Activated T-cell treated with anti-CD3 and anti-CD28 coated beads, Interleukin-2, amount 50 U/mL, for 48 hours (primary cell): ENCODE measurements at regions not wholly inside any gene's neighbourhood (a gene's known extent, or its start where the extent isn't known, plus 50 kb on each side); places are given as distances from the start of the nearest gene placed in this dataset.

ENCODE experiments used
- DNase-seq, 2 experiments: peaks; one replicate each; pipeline ENCODE4 v3.0.0-alpha.2; 2020

DNA sequence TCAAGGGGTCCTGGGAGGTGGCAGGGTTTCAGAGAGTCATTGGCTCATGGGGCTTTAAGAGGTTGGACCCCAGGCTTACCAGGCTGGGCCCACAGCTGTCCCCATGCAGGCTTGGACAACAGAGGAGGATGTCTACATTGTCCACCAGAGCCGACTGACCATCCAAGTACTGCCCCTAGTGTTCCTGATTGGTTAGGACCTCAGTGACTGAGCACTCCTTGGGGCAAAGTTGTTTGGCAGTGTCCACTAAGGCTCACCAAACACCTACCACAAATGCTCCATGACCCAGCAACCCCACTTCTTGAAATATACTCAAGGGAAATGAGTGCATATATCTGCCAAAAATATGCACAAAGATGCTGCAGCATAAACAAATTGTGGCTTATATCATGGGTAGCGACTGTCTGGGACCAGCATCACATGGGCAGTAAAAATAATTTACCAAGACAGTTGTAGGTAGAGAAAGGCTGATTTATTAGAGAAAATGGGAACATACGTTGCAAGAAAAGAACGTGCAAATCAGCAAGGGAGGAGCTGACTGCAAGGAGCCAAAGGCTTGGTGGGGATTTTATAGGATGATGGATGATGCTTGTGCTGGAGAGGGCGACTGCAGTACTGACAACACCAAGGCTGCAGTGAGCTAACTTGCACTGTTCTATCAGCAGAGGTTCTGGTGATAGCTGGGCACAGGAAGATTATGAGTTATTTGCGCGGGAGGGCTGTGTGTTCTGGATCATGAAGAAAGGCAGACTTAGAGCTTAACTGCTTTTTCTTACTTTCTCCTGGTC is 265.2 kb downstream of the GADD45G start:
- DNase-seq = no peak

DNA sequence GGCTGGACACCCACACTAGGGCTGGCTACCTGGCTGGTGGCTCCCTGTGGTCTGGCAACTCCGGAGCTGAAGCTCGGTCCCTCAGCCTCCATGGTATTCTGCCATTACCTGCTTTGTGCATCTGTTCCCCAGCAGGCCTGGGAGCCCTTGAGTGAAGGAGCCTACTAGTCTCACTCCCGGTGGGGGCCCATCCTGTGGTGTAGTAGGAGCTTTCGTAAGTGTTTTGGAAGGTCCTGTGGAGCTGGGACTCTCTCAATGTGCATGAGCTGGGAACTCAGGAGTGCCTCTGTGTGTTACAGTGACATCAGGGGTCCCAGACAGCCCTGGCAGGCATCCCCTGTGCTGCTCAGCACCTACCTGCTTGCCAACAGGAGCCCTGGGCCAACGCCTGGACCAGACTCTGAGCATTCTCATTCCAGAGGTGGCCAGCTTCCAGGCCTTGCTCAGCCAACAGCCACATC is 267.1 kb downstream of the GADD45G start:
- DNase-seq = peak in 1 of 2 experiments; percentile 11

DNA sequence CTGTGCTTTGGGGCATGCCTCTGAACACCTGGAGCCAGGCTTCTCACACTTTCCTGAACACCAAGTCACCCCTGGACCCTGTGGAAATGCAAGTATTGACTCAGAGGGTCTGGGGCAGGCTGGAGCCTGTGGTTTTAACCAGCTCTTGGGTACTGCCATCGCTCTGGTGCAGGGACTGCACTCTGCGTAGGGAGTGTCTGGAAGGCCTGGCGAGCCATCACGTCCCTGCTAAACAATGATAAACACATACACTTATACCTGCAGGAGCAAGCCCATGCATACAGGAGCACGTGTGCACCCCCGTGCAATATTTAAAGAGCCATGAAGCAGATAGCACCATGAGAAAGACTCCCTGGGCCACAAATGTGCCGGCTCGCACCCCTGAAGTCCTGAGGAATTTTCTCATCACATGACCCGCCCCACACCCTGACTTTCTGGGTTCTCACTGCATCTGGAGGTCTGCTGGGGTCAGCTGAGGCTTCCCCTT is 267.7 kb downstream of the GADD45G start:
- DNase-seq = peak in 1 of 2 experiments; percentile 7

DNA sequence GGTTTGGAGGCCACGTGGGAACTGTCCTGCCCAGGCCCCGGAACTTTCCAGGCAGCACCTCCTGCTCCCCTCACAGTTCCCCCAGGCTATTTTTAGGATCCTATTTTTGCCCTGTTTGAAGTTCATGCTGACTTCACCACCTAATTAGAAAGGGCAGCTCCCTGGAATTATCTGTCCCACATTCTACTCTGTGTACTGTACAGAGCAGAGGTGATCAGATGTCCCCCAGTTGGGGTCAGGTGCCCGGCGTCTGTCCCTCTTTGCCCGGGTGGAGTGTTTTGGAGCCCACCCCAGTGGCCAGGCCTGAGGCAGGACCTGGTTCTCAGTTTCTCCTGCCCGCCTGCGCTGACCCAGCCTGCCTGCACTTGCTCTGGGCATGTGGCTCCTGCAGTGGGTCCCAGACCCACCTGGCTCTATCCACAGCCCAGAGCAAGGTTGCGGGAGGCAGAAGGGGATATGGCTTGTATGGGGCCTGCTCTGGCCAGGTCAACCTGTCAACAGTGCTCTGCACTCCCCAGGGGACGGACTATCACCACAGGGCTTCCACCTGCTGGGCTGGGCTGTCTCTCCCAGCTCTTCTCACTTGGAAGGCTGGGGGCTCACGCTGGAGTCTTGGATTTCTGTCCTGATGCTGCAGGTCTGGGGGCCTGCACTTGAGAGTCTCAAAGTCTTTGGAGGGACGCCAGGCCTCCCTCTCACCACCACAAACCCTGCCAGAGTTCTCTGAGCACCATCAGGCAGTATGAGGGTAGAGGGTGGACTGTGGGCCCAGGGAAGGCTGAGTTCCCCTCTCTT is 268.3 kb downstream of the GADD45G start:
- DNase-seq = peak; percentile 5 to 12

DNA sequence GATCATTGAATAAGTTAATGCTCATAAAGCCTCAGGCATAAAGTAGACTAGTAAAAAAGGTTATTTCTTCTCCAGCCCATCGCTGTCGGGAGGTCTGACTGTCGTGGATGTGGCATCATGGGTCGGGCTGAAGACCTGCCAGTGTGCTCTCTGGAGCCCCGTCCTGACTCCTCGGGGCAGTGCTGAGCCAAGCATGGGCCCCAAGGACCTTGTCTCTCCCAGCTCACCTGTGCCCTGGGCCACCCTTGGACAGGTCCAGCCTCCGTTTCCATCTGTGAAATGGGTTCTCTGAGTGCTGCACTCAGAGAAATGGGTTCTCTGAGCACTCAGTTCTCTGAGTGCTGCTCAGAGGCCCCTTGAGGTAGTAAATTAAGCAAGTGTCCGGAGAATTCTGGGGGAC is 269.0 kb downstream of the GADD45G start:
- DNase-seq = peak; percentile 7 to 10

DNA sequence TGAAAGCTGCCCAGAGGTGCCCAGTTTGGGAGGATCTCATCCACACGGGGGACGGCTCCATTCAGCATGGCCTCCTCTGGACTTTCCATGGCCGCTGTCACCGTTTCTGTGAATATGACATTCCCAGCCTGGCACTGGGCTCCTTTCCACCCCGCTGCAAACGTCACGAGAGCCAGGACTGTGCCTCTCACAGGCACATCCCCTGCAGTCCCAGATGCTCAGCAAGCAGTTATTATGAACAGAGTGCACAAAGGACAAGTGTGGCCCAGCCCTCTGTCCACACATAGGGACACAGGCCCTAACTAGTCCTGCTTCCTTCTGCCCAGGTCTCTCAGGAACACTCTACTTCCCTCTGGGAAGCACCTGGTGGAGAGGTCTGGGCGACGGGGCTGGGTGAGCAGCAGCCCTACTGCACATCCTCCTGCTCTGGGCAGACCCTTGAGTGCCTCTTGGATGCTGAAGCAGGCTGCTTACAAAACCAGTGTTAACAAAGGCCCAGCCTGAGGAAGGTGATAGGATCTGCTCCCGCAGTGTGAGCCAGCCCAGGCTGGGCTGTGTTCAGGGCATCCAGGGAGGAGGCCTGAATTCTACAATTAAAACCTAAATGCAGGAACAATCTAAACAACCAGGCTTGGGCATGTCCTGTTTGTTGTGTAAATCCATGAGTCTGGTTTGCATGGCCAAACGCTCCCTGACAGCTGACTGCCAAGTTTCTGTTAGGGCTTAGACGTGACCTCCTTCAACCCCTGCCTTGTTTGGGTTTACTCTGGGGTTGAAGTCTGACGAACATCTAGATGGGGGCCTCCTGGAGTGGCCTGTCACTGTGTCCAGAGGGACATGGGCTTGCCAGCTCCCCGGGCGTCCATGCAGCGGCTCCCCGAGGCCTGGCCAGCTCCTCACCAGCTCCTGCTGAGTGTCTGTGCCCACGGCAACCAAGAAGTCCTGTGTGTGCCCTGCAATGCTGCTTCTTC is 269.8 kb downstream of the GADD45G start:
- DNase-seq = peak; percentile 10 to 12

DNA sequence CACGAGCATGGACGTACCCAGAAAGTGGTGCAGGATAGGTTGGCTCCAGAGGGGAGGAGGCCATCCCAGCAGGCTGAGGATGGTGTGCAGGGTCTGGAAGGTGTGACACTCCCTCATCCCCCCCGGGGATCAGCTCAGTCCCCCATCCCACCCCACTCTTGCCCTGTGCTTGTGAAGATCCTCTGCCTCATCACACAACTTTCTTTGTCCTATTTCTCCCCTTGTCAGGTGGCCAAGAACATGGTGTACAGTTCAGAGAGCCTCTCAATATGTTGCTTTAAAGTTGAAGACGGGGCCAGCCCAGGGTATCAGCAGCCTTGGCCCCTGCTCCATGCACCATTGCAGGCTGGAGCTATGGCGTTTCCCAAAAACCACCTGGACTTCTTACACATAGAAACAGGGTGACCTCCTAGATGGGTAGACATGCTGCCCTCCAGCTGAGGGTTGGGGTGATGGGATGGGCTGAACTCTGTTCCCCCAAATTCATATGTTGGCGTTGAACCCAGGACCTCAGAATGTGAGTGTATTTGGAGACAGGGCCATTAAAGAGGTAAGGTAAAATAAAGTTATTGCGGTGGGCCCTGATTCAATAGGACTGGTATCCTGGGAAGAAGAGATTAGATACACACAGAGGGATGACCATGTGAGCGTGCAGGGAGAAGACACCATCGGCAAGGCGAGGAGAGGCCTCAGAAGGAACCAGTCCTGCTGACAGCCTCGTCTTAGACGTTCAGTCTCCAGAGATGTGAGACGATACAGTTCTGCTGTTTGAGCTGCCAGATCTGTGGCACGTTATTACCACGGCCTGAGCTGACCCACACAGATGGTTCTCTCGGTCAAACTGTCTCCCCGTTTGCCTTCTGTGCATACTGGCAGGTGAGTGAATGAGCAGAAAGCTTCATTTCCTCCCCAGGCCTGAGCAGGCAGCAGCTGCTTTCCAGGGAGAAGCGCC is 272.5 kb downstream of the GADD45G start:
- DNase-seq = peak in 1 of 2 experiments; percentile 3

DNA sequence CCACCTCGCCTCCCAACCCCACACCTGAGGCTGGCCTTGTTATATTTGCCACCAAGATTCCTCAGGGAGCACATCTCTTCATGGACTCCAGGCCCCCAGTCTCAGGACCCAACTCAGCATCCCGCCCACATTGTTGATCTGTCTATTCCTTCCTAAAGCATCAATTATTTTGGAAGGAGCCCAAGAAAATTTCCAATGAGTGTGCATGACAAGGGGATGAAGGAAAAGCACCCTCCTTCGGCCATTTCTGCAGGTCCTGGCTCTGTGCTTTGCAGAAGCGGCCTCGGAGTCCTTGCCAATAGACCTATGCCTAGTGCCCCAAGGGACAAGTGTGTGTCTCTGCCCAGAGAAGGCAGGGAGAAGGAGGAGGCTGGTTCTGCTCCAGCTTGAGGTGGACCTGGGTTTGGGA is 273.2 kb downstream of the GADD45G start:
- peak in 1 of 2 experiments; percentile 7 for DNase-seq

DNA sequence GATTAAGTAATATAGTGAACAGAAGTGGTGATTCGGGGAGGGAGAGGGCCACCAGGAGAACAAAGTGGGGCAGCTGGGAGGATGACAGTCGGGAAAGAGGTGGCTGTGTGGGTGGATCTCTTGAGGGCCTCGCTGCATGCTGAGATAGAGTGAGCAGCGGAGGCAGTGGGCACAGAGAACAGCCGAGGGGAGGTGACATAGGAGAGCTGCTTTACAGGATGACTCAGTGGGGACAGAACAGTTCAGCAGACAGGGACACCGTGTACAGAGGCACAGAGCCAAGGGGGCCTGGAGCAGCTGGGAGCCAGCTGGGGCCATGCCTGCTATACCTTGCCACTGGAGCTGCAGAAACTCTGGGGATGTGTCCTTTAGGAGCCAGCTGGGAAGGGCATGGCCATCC is 273.9 kb downstream of the GADD45G start:
- peak in 1 of 2 experiments; percentile 13 for DNase-seq

DNA sequence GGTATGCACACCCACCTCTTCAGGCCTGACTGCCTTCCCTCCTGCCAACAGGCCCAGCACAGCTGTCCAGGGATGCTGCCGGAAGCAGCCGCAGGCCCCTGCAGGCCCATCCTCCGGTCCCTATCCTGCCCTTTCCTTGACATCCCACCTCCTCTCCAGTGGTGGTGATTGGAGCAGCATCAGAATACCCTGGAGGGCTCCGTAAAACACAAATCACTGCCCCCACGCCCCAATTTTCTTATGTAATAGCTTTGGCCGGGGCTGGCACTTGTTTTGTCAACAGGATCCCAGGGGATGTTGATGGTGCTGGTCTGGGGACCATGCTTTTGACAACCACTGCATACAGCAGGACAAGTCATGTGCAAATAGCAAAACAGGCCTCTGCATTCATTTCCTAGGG is 274.5 kb downstream of the GADD45G start:
- DNase-seq = peak in 1 of 2 experiments; percentile 1

DNA sequence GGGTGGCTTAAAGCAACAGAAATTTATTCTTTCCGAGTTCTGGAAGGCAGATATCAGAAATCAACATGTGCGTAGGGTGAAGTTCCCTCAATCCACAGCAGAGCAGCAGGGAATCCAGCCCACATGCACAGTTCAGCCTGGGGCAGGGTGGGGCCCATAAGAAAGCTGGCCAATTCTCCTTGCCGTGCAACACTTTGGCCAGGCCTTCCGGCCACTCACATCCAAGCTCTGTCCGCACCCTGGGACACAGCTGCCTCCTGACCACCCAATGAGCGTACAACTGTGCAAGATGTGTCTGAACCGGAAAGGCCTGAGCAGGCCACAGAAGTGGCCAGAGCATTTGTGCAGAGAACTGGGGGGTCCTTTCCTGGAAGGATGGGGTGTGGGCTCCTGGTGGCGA is 274.9 kb downstream of the GADD45G start:
- no peak for DNase-seq

DNA sequence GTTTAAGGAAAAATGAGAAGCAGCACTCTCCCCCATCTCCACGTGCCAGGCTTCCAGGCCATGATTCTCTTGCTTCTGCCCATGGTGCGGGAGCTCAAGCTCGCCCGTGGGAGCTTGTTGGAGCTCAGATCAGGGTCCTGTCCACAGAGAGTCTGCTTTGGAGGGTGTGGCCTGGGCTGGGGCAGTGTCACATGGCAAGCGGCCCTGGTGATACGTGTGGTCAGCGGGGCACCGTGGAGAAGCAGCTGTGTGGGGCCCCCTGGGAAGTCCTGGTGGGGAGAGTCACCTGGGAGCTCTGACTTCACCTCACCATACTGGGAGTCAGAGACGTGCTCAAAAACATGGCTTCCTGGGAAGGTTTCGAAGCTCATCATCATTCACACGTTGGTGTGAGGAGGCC is 275.3 kb downstream of the GADD45G start:
- no peak for DNase-seq

DNA sequence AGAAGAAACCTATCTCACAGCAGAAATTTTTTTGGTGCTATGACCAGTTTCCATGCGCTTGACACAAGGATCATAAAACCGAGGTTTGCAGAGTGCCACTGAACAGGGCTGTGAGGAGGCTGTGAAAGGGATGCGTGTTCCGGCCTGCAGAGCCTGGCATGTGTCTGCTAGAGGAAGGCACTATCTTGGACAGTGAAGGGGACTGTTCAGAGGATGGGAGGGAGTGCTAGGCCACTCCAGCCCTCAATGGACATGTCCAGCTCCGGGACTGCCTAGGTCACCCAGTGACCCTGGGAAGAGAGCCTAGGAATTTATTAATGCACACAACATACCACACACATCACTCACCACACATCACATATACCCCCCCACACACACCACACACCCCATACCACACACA is 275.9 kb downstream of the GADD45G start:
- peak in 1 of 2 experiments; percentile 10 for DNase-seq

DNA sequence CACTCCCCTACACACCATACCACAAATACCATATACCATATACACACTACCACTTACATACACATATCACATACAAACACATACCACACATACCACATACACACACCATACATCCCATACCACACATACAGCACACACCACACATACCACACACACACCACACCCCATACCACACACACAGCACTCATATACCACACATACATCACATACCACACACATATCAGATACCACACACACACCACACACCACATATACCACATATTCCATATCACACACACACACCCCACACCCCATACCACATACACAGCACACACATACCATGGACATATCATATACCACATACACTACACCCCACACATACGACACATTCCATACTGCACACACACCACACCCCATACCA is 276.6 kb downstream of the GADD45G start:
- peak in 1 of 2 experiments; percentile 10 for DNase-seq

DNA sequence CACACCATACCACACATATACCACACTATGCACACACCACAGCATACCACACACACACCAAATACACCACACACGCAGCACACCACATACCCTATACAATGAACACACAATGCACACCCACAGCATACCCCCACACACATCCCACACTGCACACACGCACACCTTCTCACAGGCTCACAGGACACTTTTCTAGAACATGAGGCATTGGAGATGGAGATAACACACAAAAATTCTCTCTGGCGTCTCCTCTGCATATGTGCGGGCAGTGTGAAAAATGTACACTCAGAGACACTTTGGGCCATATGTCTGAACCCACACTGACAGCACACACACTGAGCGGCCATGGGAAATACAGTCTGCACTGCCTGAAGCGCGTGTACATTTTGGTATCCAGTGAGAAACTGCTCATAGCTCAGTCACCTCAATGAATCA is 278.1 kb downstream of the GADD45G start:
- no peak for DNase-seq

DNA sequence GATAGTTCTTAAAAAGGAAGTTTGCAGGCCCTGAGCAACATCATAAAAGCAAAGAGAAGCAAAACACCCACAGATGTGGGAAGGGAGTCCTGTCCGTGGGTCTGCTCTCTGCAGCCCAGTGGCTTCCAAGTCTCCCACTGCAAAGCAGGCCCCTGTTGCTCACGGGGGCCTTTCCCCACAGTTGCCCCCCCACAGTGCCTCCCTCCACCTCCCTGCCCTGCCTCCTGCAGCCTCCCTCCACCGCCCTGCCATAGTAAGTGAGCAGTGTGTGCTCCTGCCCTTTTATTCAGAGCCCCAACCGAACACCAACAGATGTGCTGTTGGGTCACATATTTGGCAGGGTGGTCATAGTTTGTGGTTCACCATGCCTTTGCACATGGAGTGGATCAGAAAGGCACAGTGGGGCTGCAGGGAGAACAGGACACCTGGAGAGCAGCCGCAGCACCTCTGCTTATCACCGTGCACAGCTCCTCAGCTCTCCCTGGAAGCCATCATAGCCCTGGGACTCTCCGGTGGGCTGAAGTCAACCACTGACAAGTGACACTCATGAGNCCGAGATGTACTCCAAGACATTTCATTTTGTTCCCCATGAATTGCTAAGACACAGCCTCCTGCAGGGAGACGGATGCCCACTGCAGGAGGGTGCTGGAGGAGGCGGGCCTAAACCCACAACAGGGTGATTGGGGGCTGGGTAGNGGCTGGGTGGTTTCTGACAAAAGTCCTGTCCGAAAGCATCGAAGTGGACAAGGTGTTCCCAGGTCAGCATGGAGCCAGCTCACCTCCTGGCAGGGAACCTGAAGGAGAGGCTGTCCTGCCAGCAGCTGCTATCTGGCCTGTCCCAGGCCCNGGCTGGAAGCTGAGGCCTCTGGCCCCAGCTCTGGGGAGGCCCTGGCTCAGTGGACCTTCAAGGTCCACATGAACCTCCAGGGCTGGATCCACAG is 278.9 kb downstream of the GADD45G start:
- DNase-seq = peak in 1 of 2 experiments; percentile 13

DNA sequence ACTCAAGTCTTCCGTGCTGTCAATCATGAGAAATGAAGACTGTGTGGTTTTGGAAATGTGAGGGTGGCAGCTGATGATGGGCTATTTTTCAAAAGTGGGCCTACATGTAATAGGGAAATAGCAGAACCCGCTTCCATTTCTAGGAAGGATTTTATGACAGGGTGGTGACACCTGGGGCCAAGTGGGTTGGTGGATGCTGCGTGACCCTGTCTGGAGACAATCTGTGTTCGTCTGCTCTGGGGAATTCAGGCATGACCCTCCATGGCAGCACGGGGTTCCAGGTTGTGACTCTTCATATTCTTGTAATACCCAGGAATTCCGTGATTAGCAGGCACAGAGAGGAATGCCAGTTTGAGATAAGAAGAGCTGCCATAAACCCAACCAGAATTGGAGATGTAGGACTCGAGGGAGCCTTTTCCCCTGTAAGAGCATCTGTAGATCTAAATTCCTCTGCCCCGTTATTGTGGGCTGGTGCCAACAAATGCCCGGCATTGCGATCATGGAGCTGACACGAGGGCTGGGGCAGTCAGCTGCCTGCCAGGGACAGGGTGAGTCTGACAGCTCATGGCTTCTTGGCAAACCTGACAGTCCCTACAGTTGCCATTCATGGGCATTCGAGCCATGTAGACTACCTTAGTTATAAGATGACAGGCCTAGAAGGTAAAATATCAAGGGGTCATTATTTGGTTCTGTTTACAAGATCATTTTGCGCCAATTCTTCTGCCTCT is 279.7 kb downstream of the GADD45G start:
- no peak for DNase-seq

DNA sequence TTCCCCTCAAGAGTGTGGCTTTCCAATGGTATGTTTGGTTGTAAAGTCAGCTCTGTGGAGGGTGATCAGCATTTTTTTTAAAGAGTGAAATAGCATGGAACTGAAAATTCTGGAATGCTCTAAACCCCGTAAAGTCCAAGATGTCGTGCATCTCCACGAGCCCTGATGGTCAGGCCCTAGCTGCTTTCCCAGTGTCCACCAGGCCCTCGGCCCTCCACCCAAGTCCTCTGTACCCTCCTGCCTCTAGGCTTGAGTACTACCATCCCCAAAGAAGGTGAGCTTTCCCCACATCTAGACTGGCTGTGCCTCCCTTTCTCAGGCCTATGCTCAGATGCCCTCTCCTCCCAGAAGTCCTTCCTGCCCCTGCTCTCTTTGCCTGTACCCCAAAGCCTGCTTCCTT is 280.3 kb downstream of the GADD45G start:
- no peak for DNase-seq

DNA sequence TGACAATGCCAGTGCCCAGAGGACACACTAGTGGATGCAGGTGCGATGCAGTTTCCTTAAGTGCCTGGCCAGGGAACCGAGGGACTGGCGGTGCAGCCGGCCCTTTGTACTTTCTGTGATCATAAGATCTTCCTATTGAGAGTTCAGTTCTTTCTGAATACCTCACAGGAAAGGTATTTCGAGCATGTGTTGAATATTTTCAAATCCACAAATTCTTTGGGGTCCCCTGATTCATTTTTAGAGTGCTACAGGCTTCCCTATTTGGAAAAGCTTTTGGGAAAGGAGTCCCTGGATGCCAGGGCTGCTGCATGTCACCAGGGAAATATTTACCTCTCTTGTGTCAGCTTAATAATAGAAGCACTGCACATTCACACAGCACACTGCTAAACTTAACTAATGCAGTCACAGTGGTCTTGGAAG is 281.5 kb downstream of the GADD45G start:
- no peak for DNase-seq
